ENCODE measurements at regions not wholly inside any gene's neighbourhood (a gene's known extent, or its start where the extent isn't known, plus 50 kb on each side); places are given as distances from the start of the nearest gene placed in this dataset.
"Not testable (repeated sequence)": the region's sequence is repeated elsewhere in the genome, so short reads cannot be mapped to it uniquely, and the experiment has no call there.

GRCh38 chr3:161694682-161695564, 198.3 kb downstream of the OTOL1 start:
- Histone ChIP-seq H3K36me3 (no peaks in the 10 kb centered on the region), H3K27ac (no peak overlapping the region), H3K27me3 (no peaks in the 10 kb centered on the region), H3K4me1 (peaks cover 5% of the 10 kb centered on the region; the same call in 1 of the 2 replicates), H3K9me3 (replicated peaks) (no peaks in the 10 kb centered on the region), H3K4me3 (no peak overlapping the region)
- no peak for DNase-seq

GRCh38 chr3:161695811-161696210, 199.2 kb downstream of the OTOL1 start:
- no peaks in the 10 kb centered on the region for H3K4me1 ChIP-seq
- H3K9me3 ChIP-seq (replicated peaks): no peaks in the 10 kb centered on the region
- H3K36me3 ChIP-seq: no peaks in the 10 kb centered on the region
- H3K27ac ChIP-seq: no peak overlapping the region
- no peak overlapping the region for H3K4me3 ChIP-seq
- no peaks in the 10 kb centered on the region for H3K27me3 ChIP-seq
- no peak for DNase-seq

- no peaks in the 10 kb centered on the region for H3K36me3 ChIP-seq
- no peaks in the 10 kb centered on the region for H3K27me3 ChIP-seq
- H3K4me3 ChIP-seq: no peak overlapping the region
- no peak overlapping the region for H3K27ac ChIP-seq
- peak; percentile 23 to 61 for DNase-seq
- H3K9me3 ChIP-seq (replicated peaks): no peaks in the 10 kb centered on the region
- no peaks in the 10 kb centered on the region for H3K4me1 ChIP-seq
Observed at GRCh38 chr3:161700998-161701397, 204.4 kb downstream of the OTOL1 start.

- not testable (repeated sequence) for H3K36me3 ChIP-seq; DNase-seq; H3K27me3 ChIP-seq; H3K27ac ChIP-seq; H3K4me1 ChIP-seq; H3K9me3 ChIP-seq (replicated peaks); H3K4me3 ChIP-seq
Observed at GRCh38 chr3:161707253-161707652, 210.6 kb downstream of the OTOL1 start.

GRCh38 chr3:161713731-161714130, 217.1 kb downstream of the OTOL1 start:
- Histone ChIP-seq H3K27ac (no peak overlapping the region), H3K9me3 (replicated peaks) (no peaks in the 10 kb centered on the region), H3K27me3 (no peaks in the 10 kb centered on the region), H3K4me3 (no peak overlapping the region), H3K36me3 (no peaks in the 10 kb centered on the region), H3K4me1 (no peaks in the 10 kb centered on the region)
- DNase-seq: no peak

GRCh38 chr3:161731968-161732367, 235.4 kb downstream of the OTOL1 start:
- Histone ChIP-seq H3K36me3 (no peaks in the 10 kb centered on the region), H3K9me3 (replicated peaks) (no peaks in the 10 kb centered on the region), H3K4me1 (peaks cover 7% of the 10 kb centered on the region), H3K4me3 (no peak overlapping the region), H3K27ac (no peak overlapping the region), H3K27me3 (no peaks in the 10 kb centered on the region)
- no peak for DNase-seq

GRCh38 chr3:161737171-161737570, 240.6 kb downstream of the OTOL1 start:
- no peak for DNase-seq
- Histone ChIP-seq H3K27ac (no peak overlapping the region), H3K4me1 (no peaks in the 10 kb centered on the region), H3K4me3 (no peak overlapping the region), H3K9me3 (replicated peaks) (no peaks in the 10 kb centered on the region), H3K36me3 (no peaks in the 10 kb centered on the region), H3K27me3 (no peaks in the 10 kb centered on the region)

- H3K27me3 ChIP-seq: no peaks in the 10 kb centered on the region
- no peak overlapping the region for H3K27ac ChIP-seq
- H3K36me3 ChIP-seq: no peaks in the 10 kb centered on the region
- no peaks in the 10 kb centered on the region for H3K9me3 ChIP-seq (replicated peaks)
- no peak for DNase-seq
- H3K4me1 ChIP-seq: no peaks in the 10 kb centered on the region
- H3K4me3 ChIP-seq: no peak overlapping the region
Observed at GRCh38 chr3:161740421-161740820, 243.8 kb downstream of the OTOL1 start.

- Histone ChIP-seq H3K9me3 (replicated peaks) (no peaks in the 10 kb centered on the region), H3K36me3 (no peaks in the 10 kb centered on the region), H3K4me3 (no peak overlapping the region), H3K27me3 (no peaks in the 10 kb centered on the region), H3K4me1 (no peaks in the 10 kb centered on the region), H3K27ac (no peak overlapping the region)
- no peak for DNase-seq
Observed at GRCh38 chr3:161744366-161744765, 247.8 kb downstream of the OTOL1 start.

GRCh38 chr3:161745741-161746140, 249.1 kb downstream of the OTOL1 start:
- Histone ChIP-seq H3K36me3 (no peaks in the 10 kb centered on the region), H3K27me3 (no peaks in the 10 kb centered on the region), H3K27ac (no peak overlapping the region), H3K4me3 (no peak overlapping the region), H3K4me1 (no peaks in the 10 kb centered on the region), H3K9me3 (replicated peaks) (no peaks in the 10 kb centered on the region)
- DNase-seq: no peak

- Histone ChIP-seq H3K36me3 (no peaks in the 10 kb centered on the region), H3K4me3 (no peak overlapping the region), H3K4me1 (no peaks in the 10 kb centered on the region), H3K27me3 (no peaks in the 10 kb centered on the region), H3K27ac (no peak overlapping the region), H3K9me3 (replicated peaks) (no peaks in the 10 kb centered on the region)
- no peak for DNase-seq
Observed at GRCh38 chr3:161748049-161748448, 251.4 kb downstream of the OTOL1 start.

GRCh38 chr3:161754420-161755053, 257.9 kb downstream of the OTOL1 start:
- no peaks in the 10 kb centered on the region for H3K4me1 ChIP-seq
- no peaks in the 10 kb centered on the region for H3K36me3 ChIP-seq
- no peak for DNase-seq
- no peak overlapping the region for H3K4me3 ChIP-seq
- H3K9me3 ChIP-seq (replicated peaks): no peaks in the 10 kb centered on the region
- no peaks in the 10 kb centered on the region for H3K27me3 ChIP-seq
- H3K27ac ChIP-seq: no peak overlapping the region

GRCh38 chr3:161759444-161759843, 262.8 kb downstream of the OTOL1 start:
- DNase-seq: no peak
- Histone ChIP-seq H3K27ac (no peak overlapping the region), H3K27me3 (no peaks in the 10 kb centered on the region), H3K4me1 (no peaks in the 10 kb centered on the region), H3K9me3 (replicated peaks) (no peaks in the 10 kb centered on the region), H3K36me3 (no peaks in the 10 kb centered on the region), H3K4me3 (no peak overlapping the region)

- no peak overlapping the region for H3K27ac ChIP-seq
- H3K4me1 ChIP-seq: peaks cover 7% of the 10 kb centered on the region; the same call in 1 of the 2 replicates
- H3K36me3 ChIP-seq: no peaks in the 10 kb centered on the region
- no peak overlapping the region for H3K4me3 ChIP-seq
- no peaks in the 10 kb centered on the region for H3K9me3 ChIP-seq (replicated peaks)
- no peak for DNase-seq
- no peaks in the 10 kb centered on the region for H3K27me3 ChIP-seq
Observed at GRCh38 chr3:161766331-161766730, 269.7 kb downstream of the OTOL1 start.

- Histone ChIP-seq H3K27ac (peak overlapping the region; percentile 12; the same call in 1 of the 2 replicates), H3K27me3 (no peaks in the 10 kb centered on the region), H3K4me1 (peaks cover 7% of the 10 kb centered on the region; the same call in 1 of the 2 replicates), H3K9me3 (replicated peaks) (no peaks in the 10 kb centered on the region), H3K36me3 (no peaks in the 10 kb centered on the region), H3K4me3 (no peak overlapping the region)
- peak; percentile 8 to 28 for DNase-seq
Observed at GRCh38 chr3:161770484-161771386, 274.1 kb downstream of the OTOL1 start.
